Thyroid gland (tissue), 4 donors: ENCODE measurements at regions not wholly inside any gene's neighbourhood (a gene's known extent, or its start where the extent isn't known, plus 50 kb on each side); places are given as distances from the start of the nearest gene placed in this dataset.

ENCODE experiments used
- CTCF ChIP-seq, 6 experiments: fragments of 200-600 bp in 3 of 6; fragments of 450-650 bp in 3 of 6; sonication (generic) in 3 of 6; IDR thresholded peaks; one replicate each; pipeline ENCODE4 v1.5.1; 2016 to 2019; ENCODE audit warnings: antibody characterized with exemption in 6 of 6, mild to moderate bottlenecking in 2 of 6, inconsistent platforms in 1 of 6, moderate library complexity in 1 of 6
- POLR2A ChIP-seq, 2 donors: fragments of 450-650 bp; IDR thresholded peaks; one replicate each; pipeline ENCODE4 v1.6.1; 2017; ENCODE audit warnings: antibody characterized with exemption in 2 of 2, mild to moderate bottlenecking in 2 of 2, moderate library complexity in 1 of 2

GRCh38 chr15:85897207-85897894 is 102.6 kb upstream of the KLHL25 start:
- no peak for TF ChIP-seq CTCF (IDR thresholded peaks at IDR 0.05)
- TF ChIP-seq POLR2A (IDR thresholded peaks at IDR 0.05): no peak
